SK-MEL-5 (cell line): ENCODE measurements at regions not wholly inside any gene's neighbourhood (a gene's known extent, or its start where the extent isn't known, plus 50 kb on each side); places are given as distances from the start of the nearest gene placed in this dataset.

Source experiments
- DNase-seq: peaks from one replicate; pipeline ENCODE4 v3.0.0-alpha.2; 2016; ENCODE audit warnings: low read depth, low spot score
- in situ Hi-C: cut with HindIII; loops from 2 replicates; pipeline ENCODE4 v1.10.0; 2016; ENCODE audit warnings: low sequenced_read_pairs, high pct_unique_total_duplicates, low pct_unique_long_range_greater_than_20kb

DNA sequence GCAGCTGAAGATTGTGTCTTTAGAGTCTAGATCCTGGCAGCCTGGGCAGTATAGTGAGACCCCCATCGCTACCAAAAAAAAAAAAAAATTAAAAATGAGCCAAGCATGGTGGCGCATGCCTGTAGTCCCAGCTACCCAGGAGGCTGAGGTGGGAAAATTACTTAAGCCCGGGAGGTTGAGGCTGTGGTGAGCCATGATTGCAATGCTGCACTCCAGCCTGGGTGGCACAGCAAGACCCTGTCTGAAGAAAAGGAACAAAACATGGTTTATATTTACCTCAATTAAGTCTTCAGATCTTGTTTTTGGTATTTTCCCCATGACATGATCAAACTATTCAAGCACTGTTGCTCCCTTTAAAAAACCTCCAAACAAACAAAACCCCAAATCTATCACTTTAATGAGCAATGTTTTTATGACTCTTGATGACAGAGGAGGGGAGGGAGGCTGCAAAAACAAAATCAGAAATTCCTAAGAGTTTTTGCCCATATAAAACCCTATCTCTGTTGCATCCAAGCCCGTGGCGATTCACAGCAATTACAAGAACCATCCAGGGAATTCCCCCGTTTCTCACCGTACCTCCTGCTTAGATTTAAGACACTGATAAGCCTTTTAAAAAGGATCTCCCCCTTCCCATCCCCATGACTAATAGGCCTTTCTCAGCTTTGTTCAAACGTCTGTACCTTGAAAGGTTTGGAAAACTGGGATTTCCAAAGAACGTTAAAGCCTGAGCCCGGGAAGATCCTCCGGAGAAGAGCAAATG lies 259.9 kb downstream of the BMP7 start:
- no peak for DNase-seq

DNA sequence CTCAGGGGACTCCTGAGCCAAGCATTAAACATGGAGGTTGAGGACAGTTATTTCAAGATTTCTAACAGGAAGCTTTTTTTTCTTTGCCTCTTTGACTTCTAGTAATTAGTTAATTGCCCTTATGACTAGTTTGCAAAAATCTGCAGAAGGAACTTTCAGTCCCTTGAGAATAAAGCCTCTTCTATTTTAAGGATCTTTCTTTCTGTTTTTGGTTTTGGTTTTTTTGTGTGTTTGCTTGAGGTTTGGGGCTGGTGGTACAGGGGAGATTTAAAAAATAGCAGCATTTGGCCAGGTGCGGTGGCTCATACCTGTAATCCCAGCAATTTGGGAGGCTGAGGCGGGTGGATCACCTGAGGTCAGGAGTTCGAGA lies 259.3 kb downstream of the BMP7 start:
- in situ Hi-C loops = no loop called here
- DNase-seq = no peak

More for the DNA sequence above, 259.9 kb downstream of the BMP7 start:
- in situ Hi-C loops = no loop called here

GRCh38 chr20:57008217-57008616 lies 258.2 kb downstream of the BMP7 start:
- no peak for DNase-seq
- in situ Hi-C loops = no loop called here

DNA sequence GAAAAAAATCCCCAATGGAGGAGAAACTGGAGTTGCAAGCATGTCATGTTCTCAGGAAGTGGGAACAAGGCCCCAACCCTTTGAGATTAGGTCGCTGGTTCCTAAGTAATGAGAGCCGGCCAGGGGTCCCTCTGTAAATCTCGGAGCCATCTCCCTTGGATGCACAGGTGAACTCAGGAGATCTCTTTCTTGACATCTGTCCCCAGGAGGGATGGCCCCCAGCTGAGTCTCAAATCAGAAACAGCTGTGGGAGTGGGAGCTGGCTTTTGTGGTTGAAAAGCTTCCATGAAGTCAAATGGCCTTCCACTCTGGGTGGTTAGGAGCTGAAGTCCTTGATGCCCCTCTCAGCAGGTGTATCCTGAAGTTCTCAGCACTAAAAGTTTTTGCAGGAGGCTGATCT lies 257.1 kb downstream of the BMP7 start:
- in situ Hi-C loops = no loop called here
- no peak for DNase-seq

GRCh38 chr20:57009775-57010174 lies 256.7 kb downstream of the BMP7 start:
- in situ Hi-C loops = no loop called here
- no peak for DNase-seq

DNA sequence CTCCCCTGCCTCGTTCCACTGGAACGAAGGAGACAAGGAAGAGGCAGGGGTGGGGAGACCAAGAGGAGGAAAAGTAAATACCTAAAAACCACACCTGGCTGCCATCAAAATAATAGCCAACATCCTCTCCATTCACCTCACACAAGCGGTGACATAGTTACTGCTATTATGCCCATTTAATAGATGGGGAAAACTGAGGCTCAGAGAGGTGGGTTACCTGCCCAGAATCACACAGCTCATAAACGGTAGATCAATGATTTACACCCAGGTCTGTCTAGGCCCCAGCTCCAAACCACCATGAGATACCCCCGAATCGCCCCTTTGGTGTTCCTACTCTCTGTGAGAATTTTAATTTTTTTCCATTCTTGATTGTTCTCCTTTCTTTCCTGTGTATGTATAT lies 253.8 kb downstream of the BMP7 start:
- no peak for DNase-seq
- in situ Hi-C loops = no loop called here

DNA sequence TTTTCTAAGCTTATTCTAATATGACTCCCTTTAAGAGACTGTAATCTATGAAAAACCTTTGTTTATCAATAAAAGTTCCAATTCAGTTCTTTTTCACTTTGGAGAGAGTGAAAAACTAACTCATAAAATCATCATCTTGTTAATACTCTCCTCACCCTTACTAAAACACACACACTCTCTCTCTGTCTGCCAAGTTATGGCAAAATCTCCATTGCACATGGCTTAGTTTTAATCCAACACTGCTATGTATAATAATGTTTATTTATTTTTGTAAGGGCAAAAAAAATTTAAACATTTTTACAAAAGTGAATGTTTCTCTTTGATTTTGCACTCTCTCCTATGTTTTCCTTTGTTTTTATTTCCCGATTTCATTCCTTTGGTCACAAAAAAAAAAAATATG lies 253.2 kb downstream of the BMP7 start:
- in situ Hi-C loops = no loop called here
- DNase-seq = no peak

DNA sequence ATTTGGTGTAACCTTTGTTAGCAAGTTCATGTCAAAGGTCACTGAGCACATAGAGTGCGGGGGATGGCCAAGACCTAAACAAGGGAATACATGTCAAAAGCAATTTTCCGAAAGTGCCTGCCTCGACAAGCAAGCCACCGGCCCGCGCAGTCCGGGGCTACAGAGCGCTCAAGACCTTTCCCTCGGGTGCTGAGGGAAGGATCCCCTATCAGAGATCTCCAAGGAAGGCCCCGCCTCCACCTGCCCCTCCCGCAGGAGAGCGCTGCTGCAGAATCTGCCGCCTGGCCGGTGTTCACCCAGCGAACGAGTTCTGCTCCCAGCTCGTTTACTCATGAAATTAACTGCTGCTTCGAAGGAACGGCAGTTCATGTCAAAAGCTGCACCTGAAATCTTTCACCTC lies 252.7 kb downstream of the BMP7 start:
- DNase-seq = no peak
- in situ Hi-C loops = no loop called here

DNA sequence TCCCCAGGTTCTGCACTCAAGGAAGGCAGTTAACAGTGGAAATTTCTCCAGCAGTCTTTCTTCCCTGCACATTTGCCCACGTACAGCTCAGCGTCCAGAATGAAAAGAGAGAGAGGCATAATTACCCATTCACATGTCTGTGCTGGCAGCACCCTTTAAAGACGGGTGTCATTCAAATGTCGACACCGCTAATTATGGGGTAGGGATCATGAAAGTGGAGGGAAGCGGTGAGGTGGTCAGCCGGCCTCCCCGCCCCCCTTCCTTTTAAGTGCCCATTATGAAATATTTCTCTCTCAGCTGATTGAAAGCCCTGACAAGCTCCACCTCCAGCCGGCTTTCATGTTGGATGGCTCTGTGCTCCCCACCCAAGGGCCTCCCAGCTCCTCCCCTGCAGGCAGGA lies 246.1 kb downstream of the BMP7 start:
- in situ Hi-C loops = no loop called here
- DNase-seq = no peak

DNA sequence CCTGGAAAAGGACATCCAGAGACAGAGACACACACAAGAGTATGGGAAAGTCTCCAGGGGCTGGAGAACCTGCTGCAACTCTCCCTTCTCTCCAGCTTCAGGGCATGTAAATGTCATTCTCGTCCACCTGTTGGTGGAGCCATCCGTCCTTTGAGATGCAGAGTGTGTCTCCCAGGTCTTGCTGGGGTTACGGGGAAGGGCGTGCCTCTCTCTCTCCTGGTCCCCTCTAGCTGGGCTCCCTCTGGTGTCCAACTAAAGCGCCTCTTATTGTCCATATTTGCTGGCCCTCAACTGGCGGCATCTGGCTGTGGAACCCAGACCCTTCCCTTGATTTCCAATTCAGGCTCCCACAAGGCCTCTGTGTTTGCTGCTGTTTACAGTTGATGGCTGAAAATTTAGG lies 244.1 kb downstream of the BMP7 start:
- no peak for DNase-seq
- in situ Hi-C loops = no loop called here

DNA sequence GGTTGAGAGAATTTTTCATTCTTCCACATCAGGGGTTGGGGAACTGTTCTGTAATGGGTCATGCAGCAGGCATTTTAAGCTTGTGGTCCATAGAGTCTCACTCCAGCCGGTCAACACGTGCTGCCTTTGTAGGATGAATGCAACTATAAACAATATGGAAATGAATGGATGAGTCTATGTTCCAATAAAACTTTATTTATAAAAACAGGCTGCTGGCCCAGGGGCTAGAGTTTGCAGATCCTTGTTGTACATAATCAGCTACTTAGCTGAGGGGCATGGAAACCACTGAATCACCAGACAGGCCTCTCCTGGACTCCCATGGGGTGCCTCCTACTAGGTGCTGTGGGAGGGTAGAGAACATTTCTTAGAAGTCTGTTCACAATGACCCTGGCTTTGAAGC lies 243.4 kb downstream of the BMP7 start:
- in situ Hi-C loops = no loop called here
- DNase-seq = no peak

DNA sequence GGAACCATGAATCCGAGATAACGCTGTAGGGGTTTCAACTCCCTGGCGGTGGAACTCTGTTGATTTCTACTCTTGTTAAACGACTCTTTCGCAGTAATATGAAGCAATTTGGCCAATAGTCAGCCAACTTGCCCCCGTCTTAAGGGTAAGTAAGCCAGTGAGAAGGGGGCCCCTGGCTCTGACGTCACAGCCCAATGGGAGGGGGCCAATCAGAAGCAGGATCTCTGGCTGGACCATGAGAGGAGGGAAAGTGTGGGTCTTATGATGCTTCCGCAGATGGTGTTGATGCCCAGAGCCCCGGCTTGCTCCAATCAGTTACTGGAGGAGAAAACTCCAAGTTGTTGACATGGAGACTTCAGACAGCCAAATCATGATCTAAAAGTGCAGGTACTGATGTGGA lies 242.4 kb downstream of the BMP7 start:
- in situ Hi-C loops = no loop called here
- DNase-seq = no peak

GRCh38 chr20:57024849-57025248 lies 241.6 kb downstream of the BMP7 start:
- in situ Hi-C loops = no loop called here
- DNase-seq = no peak

DNA sequence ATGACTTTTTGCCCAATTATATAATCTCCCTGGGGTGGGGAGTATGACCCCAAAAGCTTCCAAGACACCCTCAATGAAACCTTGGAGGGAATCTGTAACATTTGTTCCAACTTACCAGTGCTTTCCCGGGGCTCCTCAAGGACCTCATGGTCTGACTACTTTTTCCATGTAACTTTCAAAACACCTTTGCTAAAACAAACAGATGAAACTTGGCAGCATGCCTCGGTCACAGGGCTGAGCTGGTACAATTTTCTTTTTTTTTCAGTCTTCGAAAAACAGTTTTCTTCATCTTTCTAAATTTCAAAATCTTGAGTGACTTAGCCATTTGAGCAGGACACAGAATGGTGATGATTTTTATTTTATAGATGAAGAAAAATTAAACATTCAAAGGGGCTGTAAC lies 241.2 kb downstream of the BMP7 start:
- in situ Hi-C loops = no loop called here
- no peak for DNase-seq

GRCh38 chr20:57025666-57026224 lies 240.7 kb downstream of the BMP7 start:
- DNase-seq = no peak
- in situ Hi-C loops = no loop called here

- DNase-seq = no peak
- in situ Hi-C loops = no loop called here
These were observed 238.7 kb downstream of the BMP7 start for GRCh38 chr20:57027777-57028176.

- peak; percentile 79 for DNase-seq
- in situ Hi-C loops = no loop called here
These were observed 235.5 kb downstream of the BMP7 start for GRCh38 chr20:57030611-57031600.

DNA sequence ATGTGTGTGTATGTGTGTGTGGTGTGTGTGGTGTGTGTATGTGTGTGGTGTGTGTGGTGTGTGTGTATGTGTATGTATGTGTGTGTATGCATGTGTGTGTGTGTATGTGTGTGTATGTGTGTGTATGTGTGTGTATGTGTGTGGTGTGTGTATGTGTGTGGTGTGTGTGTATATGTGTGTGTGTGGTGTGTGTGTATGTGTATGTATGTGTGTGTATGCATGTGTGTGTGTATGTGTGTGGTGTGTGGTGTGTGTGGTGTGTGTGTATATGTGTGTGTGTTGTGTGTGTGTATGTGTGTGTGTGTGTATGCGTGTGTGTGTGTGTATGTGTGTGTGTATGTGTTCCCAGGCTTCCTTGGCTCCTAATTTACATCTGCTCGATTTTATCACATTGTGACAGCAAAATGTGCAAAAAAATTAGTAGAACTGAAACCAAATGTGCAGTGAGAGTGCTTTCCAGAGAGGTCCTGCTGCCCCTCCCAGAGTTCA lies 234.5 kb downstream of the BMP7 start:
- in situ Hi-C loops = no loop called here
- no peak for DNase-seq
